Epithelial cell of proximal tubule (primary cell): ENCODE measurements at regions not wholly inside any gene's neighbourhood (a gene's known extent, or its start where the extent isn't known, plus 50 kb on each side); places are given as distances from the start of the nearest gene placed in this dataset.

Experiments used
- DNase-seq: peaks from one replicate; pipeline ENCODE4 v3.0.0-alpha.2; 2011; ENCODE audit warnings: low read depth
- H3K4me3 ChIP-seq: 2 replicates; pipeline ENCODE4 v1.5.1; 2011; ENCODE audit warnings: low read depth, mild to moderate bottlenecking, low read length
- CTCF ChIP-seq: conservative IDR thresholded peaks from 2 replicates; pipeline ENCODE4 v1.5.1; 2012; ENCODE audit warnings: low read depth, mild to moderate bottlenecking, low read length

- no peak for DNase-seq
- H3K4me3 ChIP-seq: no peak overlapping the region
- TF ChIP-seq CTCF: no peak
Measured at GRCh38 chr12:72082986-72083820, 144.6 kb downstream of the TPH2 start.

- TF ChIP-seq CTCF: no peak
- no peak overlapping the region for H3K4me3 ChIP-seq
- DNase-seq: no peak
Measured at GRCh38 chr12:72084061-72084460, 145.4 kb downstream of the TPH2 start.

- no peak for TF ChIP-seq CTCF
- no peak overlapping the region for H3K4me3 ChIP-seq
- DNase-seq: no peak
Measured at GRCh38 chr12:72084880-72085279, 146.2 kb downstream of the TPH2 start.

GRCh38 chr12:72089678-72090077 is 151.0 kb downstream of the TPH2 start:
- no peak for DNase-seq
- no peak overlapping the region for H3K4me3 ChIP-seq
- TF ChIP-seq CTCF: no peak

- TF ChIP-seq CTCF: no peak
- no peak for DNase-seq
Measured at GRCh38 chr12:72093424-72093823, 154.8 kb downstream of the TPH2 start.

GRCh38 chr12:72093930-72094329 is 155.3 kb downstream of the TPH2 start:
- no peak overlapping the region for H3K4me3 ChIP-seq
- DNase-seq: no peak
- no peak for TF ChIP-seq CTCF

More at GRCh38 chr12:72093424-72093823, 154.8 kb downstream of the TPH2 start:
- H3K4me3 ChIP-seq: no peak overlapping the region

- no peak for DNase-seq
- H3K4me3 ChIP-seq: no peak overlapping the region
- no peak for TF ChIP-seq CTCF
Measured at GRCh38 chr12:72094490-72094889, 155.8 kb downstream of the TPH2 start.
